Fibroblast of villous mesenchyme (primary cell): ENCODE measurements at regions not wholly inside any gene's neighbourhood (a gene's known extent, or its start where the extent isn't known, plus 50 kb on each side); places are given as distances from the start of the nearest gene placed in this dataset.

Experiments used
- DNase-seq: peaks from one replicate; pipeline ENCODE4 v3.0.0-alpha.2; 2010; ENCODE audit warnings: low read depth
- H3K4me3 ChIP-seq: 2 replicates; pipeline ENCODE4 v1.5.1; 2011; ENCODE audit warnings: low read depth, mild to moderate bottlenecking, low read length
- CTCF ChIP-seq: IDR thresholded peaks from 2 replicates; pipeline ENCODE4 v1.5.1; 2012; ENCODE audit warnings: low read depth, mild to moderate bottlenecking, low read length; ENCODE audit not compliant: insufficient read depth

- no peak overlapping the region for H3K4me3 ChIP-seq
- TF ChIP-seq CTCF, result no peak
- no peak for DNase-seq
Observed at GRCh38 chr1:14228677-14229076, 369.8 kb upstream of the KAZN start.

- DNase-seq, result no peak
- no peak overlapping the region for H3K4me3 ChIP-seq
- no peak for TF ChIP-seq CTCF
Observed at GRCh38 chr1:14233510-14233909, 365.0 kb upstream of the KAZN start.

- TF ChIP-seq CTCF, result no peak
- no peak overlapping the region for H3K4me3 ChIP-seq
- no peak for DNase-seq
Observed at GRCh38 chr1:14236097-14236496, 362.4 kb upstream of the KAZN start.

GRCh38 chr1:14238472-14239307 is 359.8 kb upstream of the KAZN start:
- DNase-seq, result no peak
- TF ChIP-seq CTCF, result no peak
- H3K4me3 ChIP-seq, result no peak overlapping the region

GRCh38 chr1:14240265-14240664 is 358.2 kb upstream of the KAZN start:
- no peak for TF ChIP-seq CTCF
- no peak overlapping the region for H3K4me3 ChIP-seq
- DNase-seq, result no peak

- peak; percentile 20 for DNase-seq
Observed at GRCh38 chr1:14242123-14242522, 356.4 kb upstream of the KAZN start.

More at GRCh38 chr1:14242123-14242522, 356.4 kb upstream of the KAZN start:
- H3K4me3 ChIP-seq, result no peak overlapping the region
- no peak for TF ChIP-seq CTCF
